ENCODE measurements at regions not wholly inside any gene's neighbourhood (a gene's known extent, or its start where the extent isn't known, plus 50 kb on each side); places are given as distances from the start of the nearest gene placed in this dataset.
"Not testable (repeated sequence)": the region's sequence is repeated elsewhere in the genome, so short reads cannot be mapped to it uniquely, and the experiment has no call there.

- peak; percentile 21 for DNase-seq (ENCODE audit: low read depth)
Measured at GRCh38 chr6:18527836-18528743, 140.9 kb downstream of the RNF144B start.

GRCh38 chr6:18530201-18530600, 143.1 kb downstream of the RNF144B start:
- no peak for DNase-seq (ENCODE audit: low read depth)

- no peak for DNase-seq (ENCODE audit: low read depth)
Measured at GRCh38 chr6:18532139-18532538, 145.0 kb downstream of the RNF144B start.

- no peak for DNase-seq (ENCODE audit: low read depth)
Measured at GRCh38 chr6:18533793-18534192, 146.6 kb downstream of the RNF144B start.

- DNase-seq (ENCODE audit: low read depth): peak; percentile 2
Measured at GRCh38 chr6:18536591-18537055, 149.5 kb downstream of the RNF144B start.

- DNase-seq (ENCODE audit: low read depth): no peak
Measured at GRCh38 chr6:18538315-18538714, 151.2 kb downstream of the RNF144B start.

- no peak for DNase-seq (ENCODE audit: low read depth)
Measured at GRCh38 chr6:18543051-18543450, 155.9 kb downstream of the RNF144B start.

- not testable (repeated sequence) for DNase-seq (ENCODE audit: low read depth)
Measured at GRCh38 chr6:18545142-18545541, 158.0 kb downstream of the RNF144B start.

- no peak for DNase-seq (ENCODE audit: low read depth)
Measured at GRCh38 chr6:18545726-18546125, 158.6 kb downstream of the RNF144B start.

- no peak for DNase-seq (ENCODE audit: low read depth)
Measured at GRCh38 chr6:18550119-18550518, 163.0 kb downstream of the RNF144B start.

GRCh38 chr6:18551228-18551627, 164.1 kb downstream of the RNF144B start:
- peak; percentile 65 for DNase-seq (ENCODE audit: low read depth)

GRCh38 chr6:18555750-18556149, 168.6 kb downstream of the RNF144B start:
- DNase-seq (ENCODE audit: low read depth): no peak

- no peak for DNase-seq (ENCODE audit: low read depth)
Measured at GRCh38 chr6:18561037-18561750, 174.0 kb downstream of the RNF144B start.

GRCh38 chr6:18562726-18563125, 175.6 kb downstream of the RNF144B start:
- DNase-seq (ENCODE audit: low read depth): no peak

GRCh38 chr6:18564775-18565174, 177.6 kb downstream of the RNF144B start:
- no peak for DNase-seq (ENCODE audit: low read depth)

GRCh38 chr6:18565231-18565630, 178.1 kb downstream of the RNF144B start:
- no peak for DNase-seq (ENCODE audit: low read depth)

GRCh38 chr6:18567380-18567779, 180.2 kb downstream of the RNF144B start:
- no peak for DNase-seq (ENCODE audit: low read depth)

GRCh38 chr6:18577491-18577890, 190.3 kb downstream of the RNF144B start:
- no peak for DNase-seq (ENCODE audit: low read depth)

GRCh38 chr6:18579166-18579565, 192.0 kb downstream of the RNF144B start:
- DNase-seq (ENCODE audit: low read depth): no peak

GRCh38 chr6:18579869-18580268, 192.7 kb downstream of the RNF144B start:
- no peak for DNase-seq (ENCODE audit: low read depth)

- no peak for DNase-seq (ENCODE audit: low read depth)
Measured at GRCh38 chr6:18584372-18584771, 197.2 kb downstream of the RNF144B start.

GRCh38 chr6:18585032-18585573, 198.0 kb downstream of the RNF144B start:
- DNase-seq (ENCODE audit: low read depth): peak; percentile 95

Measured in LHCN-M2 (cell line).